Adrenal gland (tissue), 9 donors: ENCODE measurements at regions not wholly inside any gene's neighbourhood (a gene's known extent, or its start where the extent isn't known, plus 50 kb on each side); places are given as distances from the start of the nearest gene placed in this dataset.

Experiments
- DNase-seq, 7 donors: peaks; one replicate each; pipeline ENCODE4 v3.0.0-alpha.2; 2019 to 2020
- H3K27ac ChIP-seq, 5 donors: fragments of 200-600 bp; sonication (generic) in 4 of 5; 1 replicate in 3 of 5; 2 replicates in 2 of 5; pipeline versions ENCODE4 v1.5.1 to v1.8.0; 2016 to 2020; ENCODE audit warnings: mild to moderate bottlenecking in 1 of 5
- H3K27me3 ChIP-seq: fragments of 200-600 bp; 2 replicates; pipeline ENCODE4 v1.8.0; 2021
- H3K36me3 ChIP-seq, 2 donors: fragments of 200-600 bp; replicated peaks in 1 of 2; 1 replicate in 1 of 2; 2 replicates in 1 of 2; pipeline versions ENCODE4 v1.5.1 to v1.8.0; 2018 to 2022
- H3K4me1 ChIP-seq, 2 donors: fragments of 200-600 bp; replicated peaks in 1 of 2; 1 replicate in 1 of 2; 2 replicates in 1 of 2; pipeline versions ENCODE4 v1.5.1 to v1.8.0; 2018 to 2021
- H3K4me3 ChIP-seq, 4 donors: fragments of 200-600 bp; sonication (generic) in 3 of 4; one replicate each; pipeline ENCODE4 v1.5.1; 2016 to 2018
- H3K9me3 ChIP-seq, 3 donors: fragments of 200-600 bp; sonication (generic) in 1 of 3; replicated peaks in 1 of 3; 1 replicate in 2 of 3; 2 replicates in 1 of 3; pipeline versions ENCODE4 v1.5.1 to v1.8.0; 2016 to 2021
- CTCF ChIP-seq, 6 experiments: fragments of 450-650 bp in 4 of 6; fragments of 200-600 bp in 2 of 6; sonication (generic) in 1 of 6; IDR thresholded peaks; 1 replicate in 5 of 6; 2 replicates in 1 of 6; pipeline versions ENCODE4 v1.5.1 to v1.8.0; 2016 to 2021; ENCODE audit warnings: antibody characterized with exemption in 6 of 6, mild to moderate bottlenecking in 2 of 6, moderate library complexity in 1 of 6
- POLR2A ChIP-seq, 2 donors: fragments of 450-650 bp; IDR thresholded peaks; one replicate each; pipeline ENCODE4 v1.6.1; 2017; ENCODE audit warnings: antibody characterized with exemption in 2 of 2, mild to moderate bottlenecking in 2 of 2, moderate library complexity in 1 of 2
- WGBS, 4 donors: extraction: QIAGEN DNeasy Blood & Tissue Kit in 2 of 4; methylation state at CpG; one replicate each; pipeline versions ENCODE4 v1.1.5 to v1.1.7; 2013 to 2017; 5-methylcytosine and 5-hydroxymethylcytosine counted together
- intact Hi-C, 2 donors: fragments of 100-400 bp; cut with DNase I; formaldehyde crosslinking; loops; one replicate each; pipeline versions ENCODE4 v1.14.1 to v1.15.0; 2022 to 2023
- donor health status: healthy with polysubstance abuse.
- donor health status: Bipolar disorder and iron deficiency.
- donor health status: DM: yes; HTN: yes; CAD: no.
- donor health status: DM: no; HTN: no; CAD: no.
- donor health status: DM: no; HTN: no; CAD: no.

GRCh38 chr18:79625924-79626561 is 53.6 kb upstream of the CTDP1 start:
- 59 to 81% (median 71%) methylated on average over 6 to 26 of the region's 26 CpGs for WGBS, 4 donors
- peaks cover 4% of the 10 kb centered on the region for H3K27me3 ChIP-seq
- H3K4me3 ChIP-seq, result no peak overlapping the region
- H3K4me1 ChIP-seq, result no peaks in the 10 kb centered on the region
- no peak overlapping the region for H3K27ac ChIP-seq
- intact Hi-C loops, result no loop called here
- H3K36me3 ChIP-seq, result no peaks in the 10 kb centered on the region
- TF ChIP-seq CTCF (IDR thresholded peaks at IDR 0.05) (no peak), POLR2A (IDR thresholded peaks at IDR 0.05) (no peak)
- no peaks in the 10 kb centered on the region for H3K9me3 ChIP-seq
- peak in 1 of 7 donors; percentile 7 for DNase-seq

- Histone ChIP-seq H3K9me3 (no peaks in the 10 kb centered on the region), H3K36me3 (no peaks in the 10 kb centered on the region), H3K4me1 (no peaks in the 10 kb centered on the region), H3K4me3 (no peak overlapping the region), H3K27ac (no peak overlapping the region), H3K27me3 (peaks cover 4% of the 10 kb centered on the region)
- TF ChIP-seq CTCF (IDR thresholded peaks at IDR 0.05), result no peak
- no peak for TF ChIP-seq POLR2A (IDR thresholded peaks at IDR 0.05)
- 77 to 86% (median 80%) methylated on average over 21 to 45 of the region's 45 CpGs for WGBS, 4 donors
- peak in 1 of 7 donors; percentile 1 for DNase-seq
- intact Hi-C loops, result no loop called here
These were observed 52.5 kb upstream of the CTDP1 start for GRCh38 chr18:79626905-79627749.

- H3K27me3 ChIP-seq, result peaks cover 4% of the 10 kb centered on the region
- intact Hi-C loops, result no loop called here
- H3K4me3 ChIP-seq, result no peak overlapping the region
- DNase-seq, result no peak
- no peak overlapping the region for H3K27ac ChIP-seq
- H3K36me3 ChIP-seq, result no peaks in the 10 kb centered on the region
- 80 to 86% (median 82%) methylated on average over 14 to 19 of the region's 19 CpGs for WGBS, 4 donors
- no peaks in the 10 kb centered on the region for H3K4me1 ChIP-seq
- TF ChIP-seq CTCF (IDR thresholded peaks at IDR 0.05), result no peak
- TF ChIP-seq POLR2A (IDR thresholded peaks at IDR 0.05), result no peak
- no peaks in the 10 kb centered on the region for H3K9me3 ChIP-seq
These were observed 51.8 kb upstream of the CTDP1 start for GRCh38 chr18:79627750-79628294.

GRCh38 chr18:79628416-79629248 is 51.0 kb upstream of the CTDP1 start:
- H3K27ac ChIP-seq, result no peak overlapping the region
- TF ChIP-seq CTCF (IDR thresholded peaks at IDR 0.05), result no peak
- no peak for TF ChIP-seq POLR2A (IDR thresholded peaks at IDR 0.05)
- peak in 1 of 7 donors; percentile 5 for DNase-seq
- no peaks in the 10 kb centered on the region for H3K9me3 ChIP-seq
- WGBS, 4 donors, result 72 to 79% (median 75%) methylated on average over 28 to 31 of the region's 31 CpGs
- no peaks in the 10 kb centered on the region for H3K4me1 ChIP-seq
- intact Hi-C loops, result no loop called here
- no peak overlapping the region for H3K4me3 ChIP-seq
- H3K36me3 ChIP-seq, result no peaks in the 10 kb centered on the region
- H3K27me3 ChIP-seq, result peaks cover 4% of the 10 kb centered on the region
